ENCODE measurements at regions not wholly inside any gene's neighbourhood (a gene's known extent, or its start where the extent isn't known, plus 50 kb on each side); places are given as distances from the start of the nearest gene placed in this dataset.
"Not testable (repeated sequence)": the region's sequence is repeated elsewhere in the genome, so short reads cannot be mapped to it uniquely, and the experiment has no call there.

DNA sequence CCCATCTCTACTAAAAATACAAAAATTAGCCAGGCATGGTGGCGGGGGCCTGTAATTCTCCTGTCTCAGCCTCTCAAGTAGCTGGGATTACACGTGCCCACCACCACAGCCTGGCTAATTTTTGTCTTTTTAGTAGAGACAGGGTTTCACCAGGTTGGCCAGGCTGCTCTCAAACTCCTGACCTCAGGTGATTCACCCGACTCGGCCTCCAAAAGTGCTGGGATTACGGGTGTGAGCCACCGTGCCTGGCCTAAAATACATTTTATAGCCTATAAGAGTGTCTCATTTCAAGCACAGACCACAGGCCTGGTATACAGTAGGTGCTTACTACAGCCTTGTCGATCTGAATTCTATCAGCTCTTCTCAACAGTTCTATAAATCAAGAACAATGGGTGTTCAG, 139.5 kb upstream of the USP29 start:
- DNase-seq = not testable (repeated sequence)

DNA sequence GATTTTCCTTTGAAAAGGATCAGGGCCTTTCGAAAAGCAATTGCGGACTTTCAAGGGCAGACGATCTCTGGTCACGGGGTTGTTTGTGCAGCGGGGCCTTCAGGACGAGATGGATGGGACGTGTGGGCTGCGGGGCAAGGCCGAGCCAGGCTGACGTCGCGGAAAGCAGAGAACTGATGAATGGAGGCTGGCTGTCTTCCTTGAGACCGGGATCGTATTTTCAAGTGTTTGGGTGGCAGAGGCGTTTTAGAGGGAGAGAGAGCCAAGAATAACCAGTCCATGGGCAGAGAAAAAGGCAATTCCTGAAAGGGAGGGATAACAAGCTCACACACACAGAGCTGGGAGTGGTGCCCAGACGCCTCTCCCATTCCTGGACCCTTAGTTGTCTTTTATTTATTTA, 138.9 kb upstream of the USP29 start:
- no peak for DNase-seq

DNA sequence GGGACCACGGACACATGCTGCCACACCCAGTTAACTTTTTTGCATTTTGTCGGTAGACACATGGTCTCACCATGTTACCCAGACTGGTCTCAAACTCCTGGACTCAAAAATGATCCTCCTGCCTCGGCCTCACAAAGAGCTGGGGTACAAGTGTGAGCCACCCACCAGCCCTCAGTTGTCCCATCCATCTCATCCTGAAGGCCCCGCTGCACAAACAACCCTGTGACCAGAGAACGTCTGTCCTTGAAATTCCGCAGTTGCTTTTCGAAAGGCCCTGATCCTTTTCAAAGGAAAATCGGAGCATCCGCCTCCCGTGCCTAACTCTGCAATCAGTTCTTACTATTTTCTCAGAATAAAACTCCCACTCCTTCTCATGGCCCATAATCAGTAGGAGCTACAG, 138.3 kb upstream of the USP29 start:
- DNase-seq = not testable (repeated sequence)

DNA sequence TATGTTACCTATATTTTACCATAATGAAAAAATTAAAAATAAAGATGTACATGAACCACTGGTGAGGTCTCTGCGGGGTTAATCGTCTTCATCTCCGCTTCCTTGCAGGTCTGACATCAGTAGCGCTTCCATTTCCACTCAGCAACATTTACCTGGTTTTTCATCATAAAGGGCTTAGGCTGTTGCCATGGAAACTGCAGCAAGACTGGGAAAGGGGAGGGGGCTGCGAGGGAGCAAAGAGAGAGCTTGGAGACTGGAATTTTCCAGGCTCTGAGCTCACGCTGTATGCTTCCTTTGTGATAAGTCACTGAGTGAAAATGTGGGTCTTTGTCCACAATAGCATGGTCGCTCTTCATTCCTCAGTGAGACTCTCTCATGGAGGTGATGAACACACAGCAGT, 136.6 kb upstream of the USP29 start:
- no peak for DNase-seq

DNA sequence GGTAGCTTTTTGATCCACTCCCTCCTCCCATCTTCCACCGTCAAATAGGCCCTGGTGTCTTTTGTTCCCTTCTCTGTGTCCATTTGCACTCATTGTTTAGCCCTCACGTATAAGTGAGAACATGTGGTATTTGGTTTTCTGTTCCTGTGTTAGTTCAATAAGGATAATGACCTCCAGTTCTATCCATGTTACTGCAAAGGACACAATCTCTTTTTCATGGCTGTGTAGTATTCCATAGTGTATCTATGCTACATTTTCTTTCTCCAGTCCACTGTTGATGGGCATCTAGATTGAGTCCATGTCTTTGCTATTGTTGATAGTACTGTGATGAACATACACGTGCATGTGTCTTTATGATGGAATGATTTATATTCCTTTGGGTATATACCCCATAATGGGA, 136.0 kb upstream of the USP29 start:
- no peak for DNase-seq

DNA sequence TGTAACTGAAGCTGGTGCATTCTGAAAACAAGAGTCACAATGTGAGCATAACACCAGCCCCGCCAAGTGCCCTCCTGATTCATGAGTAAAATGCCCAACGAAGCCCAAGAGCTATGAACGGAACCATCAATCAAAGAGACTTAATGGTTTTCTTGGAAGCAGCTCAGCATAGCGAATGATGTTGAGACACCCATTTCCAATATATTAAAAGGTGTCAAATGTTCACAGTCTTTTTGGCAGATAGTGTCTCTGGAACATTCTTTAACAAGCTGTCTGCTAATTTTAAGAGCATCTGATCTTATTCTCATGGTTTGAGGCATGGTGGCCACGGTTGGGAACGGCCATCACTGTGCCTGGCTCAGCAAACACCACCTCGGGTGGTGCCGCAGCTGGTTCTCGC, 133.4 kb upstream of the USP29 start:
- no peak for DNase-seq

DNA sequence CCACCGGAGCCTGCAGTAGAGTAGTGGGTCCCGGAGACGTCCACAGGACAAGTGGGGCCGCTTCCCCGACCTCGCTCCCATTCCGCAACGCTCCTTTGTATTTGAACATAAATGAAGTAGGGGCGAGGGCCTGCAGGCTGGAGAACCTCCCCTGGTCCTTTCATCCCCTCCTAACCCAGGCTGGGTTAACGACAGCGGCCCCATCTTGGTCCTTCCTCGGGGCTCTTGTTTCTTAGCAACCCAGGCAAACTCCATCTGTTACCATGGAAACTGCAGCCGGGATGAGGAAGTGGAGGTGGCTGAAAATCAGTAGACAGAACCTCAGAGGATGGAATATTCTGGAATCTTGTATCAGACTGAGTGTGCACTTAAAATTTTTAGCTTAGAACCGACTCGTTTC, 132.6 kb upstream of the USP29 start:
- DNase-seq = no peak

DNA sequence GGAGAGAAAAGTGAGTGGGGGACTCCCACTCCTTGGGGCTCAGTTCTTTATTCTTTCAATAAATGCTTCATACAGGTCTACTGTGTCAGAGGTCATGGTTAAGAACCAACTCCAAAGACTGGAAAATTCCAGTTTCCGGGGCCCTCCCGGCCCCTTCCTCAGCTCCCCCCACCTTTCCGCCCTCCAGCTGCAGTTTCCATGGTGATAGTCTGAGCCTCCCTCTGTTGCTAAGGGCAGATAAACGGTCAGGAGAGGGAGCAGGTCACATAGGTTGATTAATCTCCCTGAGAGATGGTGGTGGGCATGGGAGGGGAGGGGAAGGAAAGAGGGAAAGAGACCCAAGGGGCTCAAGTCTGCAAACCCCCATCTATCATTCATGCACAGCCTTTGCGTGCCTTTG, 131.5 kb upstream of the USP29 start:
- DNase-seq = no peak

DNA sequence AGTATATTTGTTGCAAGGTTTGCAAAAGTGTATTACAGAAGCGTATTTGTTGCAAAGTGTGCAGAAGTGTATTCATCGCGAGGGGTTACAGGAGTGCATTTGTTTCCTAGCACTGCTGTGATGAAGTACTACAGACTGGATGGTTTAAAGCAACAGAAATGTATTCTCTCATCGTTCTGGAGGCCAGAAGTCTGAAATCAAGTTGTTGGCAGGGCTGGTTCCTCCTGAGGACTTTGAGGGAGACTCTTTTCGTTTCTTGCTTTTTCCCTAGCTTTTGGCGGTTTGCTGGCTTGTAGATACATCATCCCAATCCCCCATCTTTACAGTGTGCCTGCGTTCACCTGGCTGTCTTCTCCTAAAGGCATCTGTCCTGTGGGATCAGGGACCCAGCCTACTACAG, 127.9 kb upstream of the USP29 start:
- DNase-seq = no peak

DNA sequence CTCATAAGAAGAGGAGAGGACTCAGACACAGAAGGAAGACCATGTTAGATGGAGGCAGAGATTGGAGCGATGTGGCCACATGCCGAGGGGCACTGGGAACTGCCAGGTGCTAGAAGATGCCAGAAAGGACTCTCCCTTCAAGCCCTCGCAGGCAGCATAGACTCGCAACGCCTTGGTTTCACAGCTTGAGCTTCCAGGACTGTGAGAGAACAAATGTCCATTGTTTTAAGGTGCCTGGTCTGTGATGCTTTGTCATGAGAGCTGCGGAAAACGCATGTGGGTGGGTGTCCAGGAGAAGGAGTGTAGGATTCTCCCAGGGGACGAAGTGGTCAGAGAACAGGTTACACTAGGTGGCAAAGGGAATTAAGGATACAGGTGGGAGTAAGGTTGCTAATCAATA, 125.9 kb upstream of the USP29 start:
- no peak for DNase-seq

DNA sequence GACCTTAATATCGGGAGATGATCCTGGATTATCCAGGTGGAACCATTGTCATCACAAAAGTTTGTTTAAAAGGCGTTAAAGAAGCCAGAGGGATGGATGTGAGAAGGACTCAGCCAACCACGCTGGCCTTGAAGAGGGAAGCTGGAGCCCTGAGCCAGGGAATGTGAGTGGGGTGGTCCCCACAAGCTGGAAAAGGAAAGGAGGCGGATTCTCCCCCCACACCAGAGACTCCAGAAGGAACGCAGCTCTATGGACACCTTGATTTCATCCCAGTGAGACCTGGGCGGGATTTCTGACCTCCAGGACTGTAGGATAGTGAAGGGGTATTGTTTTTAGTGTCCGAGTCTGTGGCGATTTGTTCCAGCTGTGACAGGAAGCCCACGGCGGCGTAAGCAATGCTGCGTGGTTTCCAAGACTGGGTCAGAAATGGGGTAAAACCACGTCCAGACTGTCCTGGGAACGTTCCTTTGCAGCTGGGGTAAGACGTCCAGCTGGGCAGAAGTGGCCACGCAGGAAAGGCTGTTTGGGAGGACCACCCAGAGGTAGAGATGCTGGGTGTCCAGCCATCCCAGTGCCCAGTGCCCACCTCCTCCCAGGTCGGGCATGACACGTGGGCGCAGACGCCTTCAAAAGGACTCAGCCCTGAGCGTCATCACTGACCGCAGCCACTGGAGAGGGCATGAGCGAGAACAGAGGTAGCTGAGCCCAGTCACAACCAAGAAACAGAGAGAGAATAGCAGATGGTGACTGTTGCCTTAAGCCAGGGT, 125.4 kb upstream of the USP29 start:
- no peak for DNase-seq

DNA sequence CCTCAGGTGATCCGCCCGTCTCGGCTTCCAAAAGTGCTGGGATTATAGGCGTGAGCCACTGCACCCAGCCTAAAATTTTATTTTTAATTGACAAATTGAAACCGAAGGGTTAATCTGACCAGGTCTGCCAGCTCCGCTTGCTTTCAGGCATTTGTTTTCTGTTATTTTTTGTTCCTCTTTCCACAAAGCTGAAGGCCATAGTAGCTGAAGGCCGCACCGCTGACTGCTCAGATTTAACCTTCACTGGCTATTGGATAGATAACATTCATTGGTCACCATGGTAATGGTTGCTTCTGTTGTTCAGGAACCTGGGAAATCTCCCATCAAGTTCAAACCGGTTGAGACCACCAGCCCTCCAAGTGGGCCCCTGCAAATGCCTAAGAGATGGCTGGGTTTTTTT, 124.5 kb upstream of the USP29 start:
- no peak for DNase-seq

DNA sequence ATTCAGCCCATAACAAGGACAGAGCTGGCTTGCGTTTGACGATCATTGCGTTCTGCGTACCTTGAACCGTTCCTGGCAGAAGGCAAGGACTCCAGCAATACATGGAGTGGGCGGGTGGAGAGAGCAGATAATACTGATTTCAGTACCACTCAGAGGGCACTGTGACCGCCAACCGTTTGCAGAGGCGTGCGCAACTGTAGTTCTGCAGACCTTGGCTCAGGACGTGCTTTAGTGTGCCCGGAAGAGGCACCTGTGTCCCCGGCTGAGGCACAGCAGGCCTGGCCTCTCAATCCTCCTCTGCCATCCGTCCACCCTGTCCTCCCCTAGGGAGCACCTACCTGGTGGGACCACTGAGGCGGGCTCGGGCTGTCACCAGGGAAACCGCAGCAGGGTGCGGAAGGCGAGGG, 117.6 kb upstream of the USP29 start:
- no peak for DNase-seq

DNA sequence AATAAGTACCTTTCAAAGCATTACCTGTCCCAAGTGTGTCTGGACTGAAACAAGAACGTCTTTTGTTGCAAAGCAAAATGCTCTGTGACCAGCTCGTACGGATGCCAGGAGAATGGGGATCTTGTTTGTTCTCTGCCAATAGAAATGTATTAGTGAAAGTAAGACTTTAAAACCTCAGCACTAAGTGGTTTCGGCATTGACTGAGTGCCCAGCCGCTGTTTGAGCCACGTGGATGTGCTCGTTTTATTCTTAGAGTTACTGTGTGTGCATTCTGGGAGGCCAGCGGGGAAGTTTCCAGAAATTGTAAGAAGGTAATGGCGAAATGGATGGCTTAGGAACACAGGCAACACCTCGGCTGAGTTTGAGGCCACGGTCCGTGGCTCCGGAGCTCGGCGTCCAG, 117.1 kb upstream of the USP29 start:
- no peak for DNase-seq

DNA sequence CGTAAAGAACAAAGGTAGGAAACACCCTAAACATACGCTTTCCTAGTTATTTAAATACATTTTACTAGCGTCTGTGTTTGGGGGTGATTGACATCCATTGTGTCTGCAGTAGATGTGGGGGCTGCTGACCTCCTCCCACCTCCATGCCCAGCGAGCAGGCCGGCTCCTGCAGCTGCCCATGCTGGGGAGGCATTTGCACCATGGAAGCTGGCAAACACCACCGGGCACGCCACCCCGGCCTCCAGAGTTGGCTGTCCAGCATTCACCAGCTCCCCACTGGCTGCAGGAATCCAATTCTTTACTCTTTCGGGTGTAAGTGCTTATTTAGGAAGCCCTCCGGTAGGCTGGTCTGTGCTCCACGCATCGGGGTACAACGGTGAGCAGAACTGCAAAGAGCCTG, 115.4 kb upstream of the USP29 start:
- DNase-seq = no peak

DNA sequence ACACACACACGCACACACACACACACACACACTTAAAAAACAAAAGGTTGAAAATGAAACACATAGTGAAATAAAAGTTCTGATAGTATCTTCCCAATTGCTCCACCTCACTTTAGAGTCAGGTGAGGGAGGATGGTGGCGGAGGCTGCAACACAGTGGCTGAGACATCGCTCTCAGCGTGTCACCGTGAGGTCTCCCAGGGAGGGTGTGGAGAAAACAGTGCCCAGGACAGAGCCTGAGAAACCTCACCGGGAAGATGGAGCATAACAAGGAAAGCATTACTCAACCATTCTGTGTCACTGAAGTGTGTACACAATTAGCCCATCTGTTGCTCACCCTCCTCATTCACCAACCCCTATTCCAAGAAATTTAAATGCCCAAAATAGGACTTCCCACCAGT, 111.4 kb upstream of the USP29 start:
- no peak for DNase-seq

DNA sequence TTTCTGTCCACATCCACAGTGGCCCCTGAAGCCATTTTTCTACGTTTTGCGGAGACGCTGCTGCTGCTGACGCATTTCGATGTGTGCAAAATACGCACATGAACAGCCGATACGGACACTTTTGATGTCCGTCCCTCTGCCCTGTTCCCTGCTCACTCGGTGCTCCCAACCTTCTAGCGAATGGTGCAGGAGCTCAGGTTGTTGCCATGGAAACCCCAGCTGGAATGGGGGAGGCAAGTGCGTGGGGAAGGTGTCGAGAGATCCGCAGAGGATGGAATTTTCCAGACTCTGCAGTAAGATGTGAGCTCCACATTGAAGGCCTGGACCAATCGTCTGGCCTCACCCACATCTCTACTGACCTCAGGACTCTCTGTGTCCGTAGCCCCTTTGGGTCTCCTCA, 109.2 kb upstream of the USP29 start:
- no peak for DNase-seq

DNA sequence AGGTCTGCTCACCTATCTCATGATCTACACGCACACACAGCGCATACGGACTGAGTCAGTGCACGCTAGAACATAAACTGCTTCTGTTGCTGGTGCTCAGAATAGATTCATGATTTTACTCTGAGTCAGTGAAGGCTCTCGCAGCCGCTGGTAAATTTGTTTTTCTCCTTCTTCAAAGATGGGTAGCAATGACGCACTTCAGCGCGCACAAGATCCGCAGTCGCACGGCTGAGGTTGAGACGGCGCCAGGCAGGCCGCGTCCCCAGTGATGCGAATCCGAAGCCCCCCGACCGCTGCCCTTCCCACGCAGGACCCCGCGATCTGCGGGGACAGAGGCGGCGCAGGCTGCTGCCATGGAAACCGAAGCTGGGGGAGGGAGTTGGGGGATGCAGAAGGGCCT, 103.7 kb upstream of the USP29 start:
- DNase-seq = no peak

DNA sequence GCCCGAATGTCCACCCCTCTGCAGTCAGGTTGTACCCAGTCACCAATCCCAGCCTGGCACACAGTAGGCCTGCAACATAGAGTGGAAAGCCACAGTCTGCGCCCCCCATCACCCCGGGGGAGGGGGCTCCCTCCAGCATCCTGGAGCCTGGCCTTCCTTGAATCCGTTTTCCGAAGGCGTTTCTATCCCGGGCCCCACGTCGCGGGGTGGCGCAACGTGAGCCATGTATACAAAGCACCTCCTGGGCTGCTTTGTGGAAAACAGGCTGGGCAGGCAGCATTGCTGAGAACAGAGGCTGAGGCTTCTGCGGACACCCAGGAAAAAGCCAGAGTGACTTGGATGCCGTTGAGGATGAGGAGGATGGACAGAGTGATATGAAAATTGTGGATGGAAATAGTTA, 103.3 kb upstream of the USP29 start:
- no peak for DNase-seq

DNA sequence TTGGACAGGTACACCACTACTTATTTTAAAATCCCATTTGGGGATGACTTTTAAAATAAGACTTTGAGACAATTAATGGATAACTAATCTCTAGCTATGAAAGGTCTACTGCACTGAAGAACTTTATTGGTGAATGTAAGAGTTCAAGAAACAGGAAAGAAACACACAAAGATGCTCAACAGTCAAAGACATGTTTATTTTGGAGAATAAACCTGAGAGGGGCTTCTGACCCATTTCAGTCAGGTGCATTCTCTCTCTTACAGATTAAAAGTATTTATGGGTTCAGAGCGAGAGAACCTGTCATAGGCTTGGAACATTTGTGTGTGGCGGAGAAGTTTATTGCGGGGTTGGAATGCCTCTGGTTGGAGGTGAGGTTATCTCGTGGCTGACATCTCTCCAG, 94.3 kb upstream of the USP29 start:
- DNase-seq = no peak

DNA sequence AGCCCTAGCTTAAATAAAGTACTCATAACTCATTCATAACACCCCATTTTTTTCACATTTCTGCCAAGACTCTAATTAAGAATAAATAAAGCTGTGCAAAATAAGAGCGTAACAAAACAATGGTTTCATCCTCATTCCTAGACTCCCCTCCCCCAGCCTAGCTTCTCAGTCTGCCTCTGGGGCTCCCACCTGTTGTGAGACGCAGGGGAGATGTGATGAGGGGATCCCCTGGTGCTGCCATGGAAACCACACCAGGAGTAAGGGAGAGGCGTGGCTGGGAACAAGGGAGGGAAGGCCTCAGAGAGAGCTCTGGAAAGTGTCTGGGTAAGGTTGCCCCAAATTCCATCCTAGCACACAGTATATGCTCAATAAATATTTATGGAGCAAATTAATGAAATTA, 93.3 kb upstream of the USP29 start:
- DNase-seq = no peak

DNA sequence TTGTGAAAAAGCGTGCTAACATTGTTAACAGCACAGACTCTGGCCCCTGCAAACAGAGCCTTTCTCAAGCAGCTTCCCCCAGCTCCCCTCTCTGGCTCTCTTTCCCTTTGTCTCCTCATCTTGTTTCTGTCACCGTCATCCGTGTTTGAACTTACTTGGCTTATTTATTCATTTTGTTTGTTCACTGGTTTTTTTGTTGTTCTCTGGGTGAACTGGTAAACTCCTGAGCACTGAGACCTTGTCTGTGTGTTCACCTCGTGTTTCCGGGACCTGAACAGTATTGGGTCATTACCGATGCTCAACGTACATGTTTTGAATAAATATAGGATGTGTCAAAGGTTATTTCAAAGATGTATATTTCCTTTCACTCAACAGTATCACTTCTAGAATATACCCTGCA, 92.4 kb upstream of the USP29 start:
- DNase-seq = no peak

DNA sequence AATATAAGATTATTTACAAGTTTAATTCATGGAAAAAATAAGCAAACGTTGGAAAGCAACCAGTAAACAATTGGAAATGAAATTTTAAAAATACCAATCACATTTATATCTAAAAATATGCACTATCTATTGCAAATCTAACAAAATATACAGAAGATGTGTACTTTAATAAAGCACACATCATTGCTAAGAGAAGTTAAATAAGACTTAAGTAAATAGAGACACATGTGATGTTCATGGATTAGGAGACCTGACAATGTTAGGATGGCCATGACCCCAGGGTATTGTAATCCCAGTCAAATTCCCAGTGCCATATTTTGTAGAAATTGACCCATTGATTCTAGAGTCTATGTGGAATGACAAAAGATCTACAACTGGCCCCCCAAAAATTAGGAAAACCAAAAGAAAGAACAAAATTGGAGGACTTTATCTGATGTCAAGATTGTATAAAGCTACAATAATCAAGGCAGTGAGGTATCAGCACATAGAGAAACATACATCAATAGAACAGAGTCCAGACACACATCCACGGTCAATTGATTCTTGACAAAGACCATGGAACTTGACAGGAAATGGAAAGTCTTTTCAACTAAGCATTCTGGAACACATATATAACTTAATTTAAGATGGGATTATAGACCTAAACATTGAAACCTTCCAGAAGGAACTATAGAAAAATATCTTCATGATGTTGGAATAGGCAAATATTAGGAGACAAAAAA, 90.8 kb upstream of the USP29 start:
- no peak for DNase-seq

DNA sequence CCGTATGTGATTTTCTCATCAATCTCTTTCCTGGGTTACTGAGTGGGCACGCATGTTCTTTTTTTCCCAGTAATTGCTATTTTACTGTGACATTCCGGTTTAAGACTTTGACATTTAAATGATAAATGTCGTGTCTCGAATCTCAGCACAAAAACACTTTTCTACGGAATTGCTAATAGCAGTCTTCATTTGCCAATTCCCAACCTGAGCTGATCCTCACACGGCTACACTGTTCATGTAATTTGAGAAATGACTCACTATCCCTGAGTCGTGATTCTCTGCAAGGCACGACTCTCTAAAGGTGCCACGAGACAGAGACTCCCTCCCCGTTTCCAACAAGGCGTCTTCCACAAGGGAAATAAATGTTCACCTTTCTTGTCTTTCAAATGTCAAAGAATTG, 88.7 kb upstream of the USP29 start:
- no peak for DNase-seq

DNA sequence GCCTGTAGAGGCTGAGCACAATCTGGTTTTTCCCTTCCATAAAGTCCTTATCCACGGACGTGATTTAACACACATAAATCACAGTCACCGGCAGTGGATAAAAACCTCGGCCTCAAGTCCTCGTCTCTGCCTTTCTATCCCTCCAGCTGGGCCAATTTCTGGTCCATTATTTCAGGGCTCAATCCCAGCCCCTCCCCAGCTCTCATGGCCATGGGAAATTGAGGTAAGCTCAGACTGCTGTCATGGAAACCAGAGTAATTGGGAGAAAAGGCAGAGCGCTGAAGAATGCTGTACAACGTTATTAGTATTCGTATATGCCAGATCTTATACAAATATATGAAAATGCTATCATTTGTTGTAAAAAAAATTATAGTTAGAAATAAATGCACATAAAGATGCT, 86.2 kb upstream of the USP29 start:
- DNase-seq = no peak

All from fibroblast of skin of abdomen (primary cell).